Gastrocnemius medialis (tissue), 4 donors: ENCODE measurements at regions not wholly inside any gene's neighbourhood (a gene's known extent, or its start where the extent isn't known, plus 50 kb on each side); places are given as distances from the start of the nearest gene placed in this dataset.

Experiments
- ATAC-seq, 2 donors: fragments of 150-250 bp; one replicate each; pipeline ENCODE4 v1.9.1; 2016
- DNase-seq, 2 donors: peaks; one replicate each; pipeline ENCODE4 v3.0.0-alpha.2; 2019
- H3K27ac ChIP-seq, 4 donors: fragments of 200-600 bp; sonication (generic); 1 replicate in 1 of 4; 2 replicates in 3 of 4; pipeline ENCODE4 v1.5.1; 2016 to 2018; ENCODE audit warnings: mild to moderate bottlenecking in 2 of 4, moderate library complexity in 1 of 4
- H3K27me3 ChIP-seq, 3 donors: fragments of 200-600 bp; sonication (generic) in 2 of 3; 1 replicate in 1 of 3; 2 replicates in 2 of 3; pipeline versions ENCODE4 v1.5.1 to v1.6.0; 2016 to 2019; ENCODE audit warnings: mild to moderate bottlenecking in 1 of 3, moderate library complexity in 1 of 3
- H3K36me3 ChIP-seq, 2 donors: fragments of 200-600 bp; sonication (generic) in 1 of 2; one replicate each; pipeline ENCODE4 v1.5.1; 2017 to 2018
- H3K4me1 ChIP-seq, 2 donors: fragments of 200-600 bp; sonication (generic) in 1 of 2; one replicate each; pipeline ENCODE4 v1.5.1; 2016 to 2017; ENCODE audit warnings: mild to moderate bottlenecking in 2 of 2
- H3K4me3 ChIP-seq, 4 donors: fragments of 200-600 bp; sonication (generic) in 3 of 4; 1 replicate in 1 of 4; 2 replicates in 3 of 4; pipeline ENCODE4 v1.5.1; 2016 to 2019; ENCODE audit warnings: mild to moderate bottlenecking in 2 of 4
- H3K9me3 ChIP-seq, 3 donors: fragments of 200-600 bp; sonication (generic) in 2 of 3; 1 replicate in 1 of 3; 2 replicates in 2 of 3; pipeline ENCODE4 v1.5.1; 2016 to 2019
- POLR2A ChIP-seq, 2 donors: fragments of 450-650 bp; IDR thresholded peaks; one replicate each; pipeline ENCODE4 v1.6.1; 2017; ENCODE audit warnings: antibody characterized with exemption in 2 of 2, mild to moderate bottlenecking in 2 of 2, moderate library complexity in 2 of 2
- in situ Hi-C, 4 donors: fragments of 200-750 bp; cut with MboI; loops; one replicate each; pipeline versions ENCODE4 v1.15.0 to v1.8.0; 2017; ENCODE audit warnings: low sequenced_read_pairs in 4 of 4
- intact Hi-C: fragments of 100-400 bp; cut with DNase I; formaldehyde crosslinking; loops from one replicate; pipeline ENCODE4 v1.15.1; 2023; ENCODE audit warnings: low total_unique reads
- TF ChIP-seq, protein P1 (sequence below), 5 experiments: fragments of 450-650 bp in 3 of 5; fragments of 200-600 bp in 2 of 5; sonication (generic) in 2 of 5; IDR thresholded peaks in 4 of 5; conservative IDR thresholded peaks in 1 of 5; 1 replicate in 4 of 5; 2 replicates in 1 of 5; pipeline ENCODE4 v1.5.1; 2016 to 2019; ENCODE audit warnings: antibody characterized with exemption in 5 of 5, mild to moderate bottlenecking in 3 of 5, moderate library complexity in 3 of 5

DNA sequence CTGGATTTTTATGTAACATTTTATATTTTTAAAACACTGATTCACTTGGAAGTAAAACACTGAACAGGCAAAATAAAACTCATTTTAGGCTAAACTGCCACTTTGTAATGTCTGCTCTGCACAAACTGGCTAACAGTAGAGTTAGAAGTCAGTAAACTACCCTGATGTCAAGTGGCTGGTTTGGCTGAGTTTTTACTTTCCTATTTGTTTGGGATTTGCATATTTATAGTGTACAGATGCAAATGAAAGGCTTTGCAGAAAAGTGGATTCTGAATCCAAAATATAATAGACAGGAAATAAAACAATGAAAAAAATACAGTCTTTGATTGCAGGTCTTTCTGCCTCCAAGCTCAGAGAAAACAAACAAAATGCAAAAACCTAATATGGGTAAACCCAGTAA, 213.1 kb downstream of the CDH26 start:
- TF ChIP-seq, protein P1, sequence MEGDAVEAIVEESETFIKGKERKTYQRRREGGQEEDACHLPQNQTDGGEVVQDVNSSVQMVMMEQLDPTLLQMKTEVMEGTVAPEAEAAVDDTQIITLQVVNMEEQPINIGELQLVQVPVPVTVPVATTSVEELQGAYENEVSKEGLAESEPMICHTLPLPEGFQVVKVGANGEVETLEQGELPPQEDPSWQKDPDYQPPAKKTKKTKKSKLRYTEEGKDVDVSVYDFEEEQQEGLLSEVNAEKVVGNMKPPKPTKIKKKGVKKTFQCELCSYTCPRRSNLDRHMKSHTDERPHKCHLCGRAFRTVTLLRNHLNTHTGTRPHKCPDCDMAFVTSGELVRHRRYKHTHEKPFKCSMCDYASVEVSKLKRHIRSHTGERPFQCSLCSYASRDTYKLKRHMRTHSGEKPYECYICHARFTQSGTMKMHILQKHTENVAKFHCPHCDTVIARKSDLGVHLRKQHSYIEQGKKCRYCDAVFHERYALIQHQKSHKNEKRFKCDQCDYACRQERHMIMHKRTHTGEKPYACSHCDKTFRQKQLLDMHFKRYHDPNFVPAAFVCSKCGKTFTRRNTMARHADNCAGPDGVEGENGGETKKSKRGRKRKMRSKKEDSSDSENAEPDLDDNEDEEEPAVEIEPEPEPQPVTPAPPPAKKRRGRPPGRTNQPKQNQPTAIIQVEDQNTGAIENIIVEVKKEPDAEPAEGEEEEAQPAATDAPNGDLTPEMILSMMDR (IDR thresholded peaks at IDR 0.05 in 4 of 5, conservative IDR thresholded peaks at IDR 0.05 in 1 of 5): no peak
- no peak for TF ChIP-seq POLR2A (IDR thresholded peaks at IDR 0.05)
- Histone ChIP-seq H3K4me1 (no peaks in the 10 kb centered on the region), H3K36me3 (no peaks in the 10 kb centered on the region), H3K4me3 (no peak overlapping the region), H3K27me3 (no peaks in the 10 kb centered on the region), H3K9me3 (no peaks in the 10 kb centered on the region), H3K27ac (no peak overlapping the region)
- DNase-seq (no peak), ATAC-seq (no peak)
- intact Hi-C loops (no loop called here), in situ Hi-C loops (no loop called here)

DNA sequence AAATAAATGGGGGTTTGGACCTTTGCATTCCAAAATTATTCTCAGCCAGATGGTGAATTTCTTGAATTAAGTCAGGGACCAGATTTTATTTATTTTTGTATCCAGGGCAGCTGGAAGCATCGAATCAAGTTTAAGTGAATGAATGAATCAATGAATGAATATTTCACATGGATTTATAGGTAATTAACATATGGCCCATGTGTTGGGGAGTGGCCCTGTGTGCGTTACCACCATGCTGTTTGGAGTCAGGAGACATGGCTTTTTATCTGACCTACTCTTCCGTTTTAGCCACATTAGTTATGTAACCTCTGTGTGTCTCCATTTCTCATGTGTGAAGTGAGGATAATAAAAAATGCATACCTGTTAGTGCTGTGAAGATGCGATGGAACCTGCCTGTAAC, 213.5 kb downstream of the CDH26 start:
- intact Hi-C loops (no loop called here), in situ Hi-C loops (no loop called here)
- Histone ChIP-seq H3K27ac (no peak overlapping the region), H3K9me3 (no peaks in the 10 kb centered on the region), H3K4me3 (no peak overlapping the region), H3K27me3 (no peaks in the 10 kb centered on the region), H3K36me3 (no peaks in the 10 kb centered on the region), H3K4me1 (no peaks in the 10 kb centered on the region)
- ATAC-seq (no peak), DNase-seq (no peak)
- TF ChIP-seq POLR2A (IDR thresholded peaks at IDR 0.05): no peak
- TF ChIP-seq, protein P1 (IDR thresholded peaks at IDR 0.05 in 4 of 5, conservative IDR thresholded peaks at IDR 0.05 in 1 of 5): no peak

DNA sequence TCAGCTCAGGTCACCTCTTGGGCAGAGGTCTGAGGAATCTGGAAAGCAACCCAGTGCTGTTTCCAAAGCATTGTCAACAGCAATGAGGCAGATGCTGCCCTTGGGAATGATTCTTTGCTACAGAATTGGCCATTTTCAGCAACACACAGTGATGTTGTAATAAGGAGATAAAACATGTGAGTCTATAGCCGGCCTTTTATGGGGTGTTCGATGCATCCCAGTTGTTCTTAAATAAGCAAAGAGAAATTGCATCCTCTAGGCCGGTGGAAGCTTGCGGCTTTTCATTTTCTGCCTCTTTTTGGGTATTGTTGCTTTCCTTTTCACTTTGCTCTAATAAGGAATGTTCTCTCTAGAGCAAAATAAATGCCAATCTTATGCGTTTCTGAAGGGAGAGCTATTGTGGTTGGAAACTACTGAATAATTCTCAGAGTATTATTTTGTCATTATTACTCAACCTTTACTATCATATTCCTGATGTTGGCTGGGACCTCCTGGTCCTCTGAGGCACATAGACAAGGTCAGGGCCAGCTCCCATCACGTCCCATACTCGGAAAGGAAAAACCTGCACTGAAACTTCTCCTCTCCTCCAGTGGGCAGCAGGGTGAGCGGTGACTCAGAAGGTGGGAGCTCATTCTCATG, 214.2 kb downstream of the CDH26 start:
- no peak overlapping the region for H3K4me3 ChIP-seq
- in situ Hi-C loops: no loop called here
- no peaks in the 10 kb centered on the region for H3K4me1 ChIP-seq
- H3K27me3 ChIP-seq: no peaks in the 10 kb centered on the region
- intact Hi-C loops: no loop called here
- ATAC-seq: no peak
- no peaks in the 10 kb centered on the region for H3K36me3 ChIP-seq
- H3K27ac ChIP-seq: no peak overlapping the region
- no peak for TF ChIP-seq POLR2A (IDR thresholded peaks at IDR 0.05)
- H3K9me3 ChIP-seq: no peaks in the 10 kb centered on the region
- DNase-seq: no peak

DNA sequence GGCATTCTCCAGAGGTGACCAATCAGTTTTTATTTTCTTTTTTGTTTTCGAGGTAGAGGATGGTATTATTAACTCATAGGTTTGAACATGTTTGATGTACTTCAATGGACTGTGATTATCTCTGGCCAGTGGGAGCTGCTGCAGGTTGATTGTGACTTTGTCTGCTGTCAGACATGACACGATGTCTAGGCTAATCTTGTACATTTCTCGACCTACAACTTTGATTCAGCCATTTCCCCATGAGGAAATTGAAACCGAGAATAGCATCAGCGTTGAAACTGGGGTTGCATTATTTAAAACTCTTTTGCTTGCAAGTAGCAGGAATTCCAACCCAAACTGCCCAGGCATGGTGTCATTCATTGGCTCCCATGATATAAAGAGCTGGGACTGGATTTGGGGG, 218.9 kb downstream of the CDH26 start:
- H3K27me3 ChIP-seq: no peaks in the 10 kb centered on the region
- in situ Hi-C loops: no loop called here
- H3K36me3 ChIP-seq: no peaks in the 10 kb centered on the region
- no peak overlapping the region for H3K27ac ChIP-seq
- no peaks in the 10 kb centered on the region for H3K4me1 ChIP-seq
- H3K4me3 ChIP-seq: no peak overlapping the region
- ATAC-seq: no peak
- H3K9me3 ChIP-seq: no peaks in the 10 kb centered on the region
- DNase-seq: no peak
- TF ChIP-seq POLR2A (IDR thresholded peaks at IDR 0.05): no peak
- TF ChIP-seq, protein P1 (IDR thresholded peaks at IDR 0.05 in 4 of 5, conservative IDR thresholded peaks at IDR 0.05 in 1 of 5): no peak
- intact Hi-C loops: no loop called here

DNA sequence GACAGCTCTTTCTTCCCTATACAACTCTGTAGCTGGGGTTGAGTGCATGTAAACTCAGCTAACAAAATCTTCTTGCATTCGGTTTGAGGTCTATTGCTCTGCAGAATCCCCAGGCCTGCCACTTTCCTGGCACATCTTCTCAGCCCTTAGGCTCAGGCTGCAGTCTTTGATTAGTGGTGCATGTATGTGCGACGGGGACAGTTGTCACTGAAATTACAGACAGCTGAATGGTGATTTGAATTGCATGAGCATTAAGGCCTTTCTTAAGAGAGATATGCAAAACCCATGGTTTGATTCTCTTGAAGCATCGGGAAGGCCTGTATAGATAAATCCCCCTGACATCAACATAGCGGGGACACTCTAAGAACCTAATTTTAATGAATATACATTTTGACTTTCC, 222.8 kb downstream of the CDH26 start:
- no peak overlapping the region for H3K4me3 ChIP-seq
- H3K9me3 ChIP-seq: no peaks in the 10 kb centered on the region
- H3K36me3 ChIP-seq: no peaks in the 10 kb centered on the region
- no peaks in the 10 kb centered on the region for H3K4me1 ChIP-seq
- DNase-seq (no peak), ATAC-seq (no peak)
- in situ Hi-C loops (no loop called here), intact Hi-C loops (no loop called here)
- H3K27me3 ChIP-seq: no peaks in the 10 kb centered on the region
- no peak overlapping the region for H3K27ac ChIP-seq
- TF ChIP-seq, protein P1 (IDR thresholded peaks at IDR 0.05 in 4 of 5, conservative IDR thresholded peaks at IDR 0.05 in 1 of 5): no peak
- no peak for TF ChIP-seq POLR2A (IDR thresholded peaks at IDR 0.05)
